HCT116 (cell line): ENCODE measurements at regions not wholly inside any gene's neighbourhood (a gene's known extent, or its start where the extent isn't known, plus 50 kb on each side); places are given as distances from the start of the nearest gene placed in this dataset.

Experiments used
- ATAC-seq: fragments of 200-7000 bp; cut with Tn5 transposase; 2 replicates; pipeline ENCODE4 v1.9.1; 2020; ENCODE audit warnings: mild to moderate bottlenecking, moderate library complexity
- BruUV-seq: library from RNA; stranded (reverse); fragments of 400-500 nt; replicated peaks from 2 replicates; lab custom pipeline; 2021; lab: Mats Ljungman, UMichigan
- CTCF ChIA-PET: fragments of 300-600 bp; sonication (Branson Sonifier 250); formaldehyde crosslinking; loops from one replicate; lab custom pipeline; 2021; ENCODE audit warnings: antibody characterized with exemption; lab: Charles Lee
- POLR2A ChIA-PET: fragments of 300-600, 350-600 bp; sonication (Branson Sonifier 250); formaldehyde crosslinking; loops from one replicate; lab custom pipeline; 2021; ENCODE audit warnings: antibody characterized with exemption; lab: Charles Lee
- RAD21 ChIA-PET, 2 experiments: fragments of 300-600 bp; sonication (Branson Sonifier 250); formaldehyde crosslinking; loops; one replicate each; lab custom pipeline; 2023; ENCODE audit warnings: low total read pairs in 2 of 2; ENCODE audit not compliant: uncharacterized antibody in 2 of 2, unreplicated experiment in 2 of 2, low non-redundant PET in 1 of 2; lab: Charles Lee
- DNase-seq: peaks from one replicate; pipeline ENCODE4 v3.0.0-alpha.2; 2010; ENCODE audit warnings: low read depth, low spot score
- H2AFZ ChIP-seq: fragments of 200-600 bp; shearing (Covaris generic), sonication (generic); 2 replicates; pipeline ENCODE4 v1.6.1; 2017; ENCODE audit warnings: low read depth, mixed run types, mixed read lengths, antibody characterized with exemption, low read length; ENCODE audit not compliant: poor library complexity, severe bottlenecking
- H3K27ac ChIP-seq: 2 replicates; pipeline ENCODE4 v1.5.1; 2012; ENCODE audit warnings: low read depth, low read length
- H3K27me3 ChIP-seq: fragments of 200-600 bp; sonication (generic); 2 replicates; pipeline ENCODE4 v1.6.1; 2016; ENCODE audit warnings: mixed run types, low read length, mixed read lengths; ENCODE audit not compliant: insufficient read depth
- H3K36me3 ChIP-seq, 2 experiments: fragments of 200-500 bp in 1 of 2; fragments of 200-600 bp in 1 of 2; sonication (Bioruptor generic) in 1 of 2; sonication (generic) in 1 of 2; 2 replicates each; pipeline versions ENCODE4 v1.5.1 to v1.6.1; 2014 to 2016; ENCODE audit warnings: low read length in 2 of 2, inconsistent platforms in 1 of 2, mixed read lengths in 1 of 2, mixed run types in 1 of 2; ENCODE audit not compliant: insufficient read depth in 2 of 2, control insufficient read depth in 1 of 2
- H3K4me1 ChIP-seq, 2 experiments: fragments of 200-600 bp in 1 of 2; sonication (generic) in 1 of 2; 2 replicates each; pipeline versions ENCODE4 v1.5.1 to v1.6.1; 2012 to 2017; ENCODE audit warnings: low read length in 2 of 2, inconsistent platforms in 1 of 2, mild to moderate bottlenecking in 1 of 2, mixed read lengths in 1 of 2, mixed run types in 1 of 2, moderate library complexity in 1 of 2; ENCODE audit not compliant: insufficient read depth in 2 of 2, control insufficient read depth in 1 of 2
- H3K4me2 ChIP-seq: fragments of 200-600 bp; sonication (generic); 2 replicates; pipeline ENCODE4 v1.6.1; 2017; ENCODE audit warnings: mixed run types, low read length, mixed read lengths
- H3K4me3 ChIP-seq, 2 experiments: fragments of 200-600 bp in 1 of 2; sonication (generic) in 1 of 2; replicated peaks in 1 of 2; 2 replicates each; pipeline ENCODE4 v1.5.1; 2011 to 2016; ENCODE audit warnings: low read length in 2 of 2, control low read depth in 1 of 2, low read depth in 1 of 2, mild to moderate bottlenecking in 1 of 2, mixed read lengths in 1 of 2, mixed run types in 1 of 2
- H3K79me2 ChIP-seq: fragments of 200-600 bp; sonication (generic); 2 replicates; pipeline ENCODE4 v1.6.1; 2017; ENCODE audit warnings: mild to moderate bottlenecking, mixed run types, low read length, moderate library complexity, mixed read lengths; ENCODE audit not compliant: insufficient read depth
- H3K9ac ChIP-seq: fragments of 200-600 bp; sonication (generic); 2 replicates; pipeline ENCODE4 v1.6.1; 2016; ENCODE audit warnings: low read length, mixed read lengths
- H3K9me2 ChIP-seq: fragments of 200-600 bp; sonication (generic), shearing (Covaris generic); 2 replicates; pipeline ENCODE4 v1.6.1; 2017; ENCODE audit warnings: mixed run types, mild to moderate bottlenecking, moderate library complexity; ENCODE audit not compliant: insufficient read depth
- H3K9me3 ChIP-seq, 2 experiments: fragments of 200-500 bp in 1 of 2; fragments of 200-600 bp in 1 of 2; sonication (Bioruptor generic) in 1 of 2; sonication (generic) in 1 of 2; 2 replicates each; pipeline ENCODE4 v1.6.1; 2014 to 2017; ENCODE audit warnings: low read length in 2 of 2, mixed read lengths in 2 of 2, inconsistent platforms in 1 of 2, low read depth in 1 of 2, mild to moderate bottlenecking in 1 of 2, mixed run types in 1 of 2, moderate library complexity in 1 of 2; ENCODE audit not compliant: control insufficient read depth in 1 of 2, insufficient read depth in 1 of 2
- H4K20me1 ChIP-seq: fragments of 200-600 bp; sonication (generic), shearing (Covaris generic); 2 replicates; pipeline ENCODE4 v1.6.1; 2017; ENCODE audit warnings: mixed run types, mild to moderate bottlenecking, moderate library complexity; ENCODE audit not compliant: insufficient read depth
- ATF3 ChIP-seq: IDR thresholded peaks from 2 replicates; pipeline ENCODE4 v1.6.1; 2012
- CBX3 ChIP-seq: IDR thresholded peaks from 2 replicates; pipeline ENCODE4 v1.6.1; 2012; ENCODE audit warnings: low read depth
- CEBPB ChIP-seq: IDR thresholded peaks from 2 replicates; pipeline ENCODE4 v1.6.1; 2012; ENCODE audit warnings: low read depth
- EZH2 ChIP-seq: fragments of 200-600 bp; sonication (generic); IDR thresholded peaks from 2 replicates; pipeline ENCODE4 v1.6.1; 2017; ENCODE audit warnings: antibody characterized with exemption, mixed run types
- EZH2phosphoT487 ChIP-seq: fragments of 200-600 bp; IDR thresholded peaks from 2 replicates; pipeline ENCODE4 v1.6.1; 2018; ENCODE audit warnings: antibody characterized with exemption, borderline replicate concordance
- FOSL1 ChIP-seq: IDR thresholded peaks from 2 replicates; pipeline ENCODE4 v1.6.1; 2012; ENCODE audit warnings: low read depth
- JUND ChIP-seq: IDR thresholded peaks from 2 replicates; pipeline ENCODE4 v1.6.1; 2012
- MAX ChIP-seq: IDR thresholded peaks from 2 replicates; pipeline ENCODE4 v1.6.1; 2012
- POLR2A ChIP-seq: IDR thresholded peaks from 2 replicates; pipeline ENCODE4 v1.7.0; 2011; ENCODE audit warnings: borderline replicate concordance; ENCODE audit not compliant: insufficient read depth, insufficient read length; ENCODE audit errors: extremely low read depth
- RAD21 ChIP-seq: IDR thresholded peaks from 2 replicates; pipeline ENCODE4 v1.6.1; 2012; ENCODE audit warnings: low read depth, mild to moderate bottlenecking
- SIN3A ChIP-seq: IDR thresholded peaks from 2 replicates; pipeline ENCODE4 v1.6.1; 2012; ENCODE audit warnings: low read depth
- SP1 ChIP-seq: IDR thresholded peaks from 2 replicates; pipeline ENCODE4 v1.6.1; 2012; ENCODE audit warnings: low read depth
- SRF ChIP-seq: IDR thresholded peaks from 2 replicates; pipeline ENCODE4 v1.6.1; 2012; ENCODE audit warnings: low read depth
- TCF7L2 ChIP-seq: IDR thresholded peaks from 2 replicates; pipeline ENCODE4 v1.7.0; 2011; ENCODE audit warnings: borderline replicate concordance, inconsistent platforms; ENCODE audit not compliant: insufficient read depth, insufficient read length; ENCODE audit errors: extremely low read depth
- YY1 ChIP-seq: IDR thresholded peaks from 2 replicates; pipeline ENCODE4 v1.6.1; 2011; ENCODE audit warnings: low read length, low read depth, moderate library complexity, mild to moderate bottlenecking; ENCODE audit not compliant: insufficient replicate concordance; ENCODE audit errors: extremely low read depth
- ZBTB33 ChIP-seq: IDR thresholded peaks from 2 replicates; pipeline ENCODE4 v1.6.1; 2011; ENCODE audit warnings: mild to moderate bottlenecking, low read length, moderate library complexity; ENCODE audit not compliant: insufficient replicate concordance; ENCODE audit errors: extremely low read depth
- ZFX ChIP-seq: fragments of 450-650 bp; IDR thresholded peaks from 2 replicates; pipeline ENCODE4 v1.6.1; 2017
- ZNF274 ChIP-seq: fragments of 200-500 bp; sonication (Bioruptor generic); IDR thresholded peaks from 2 replicates; pipeline ENCODE4 v1.6.1; 2014; ENCODE audit warnings: mild to moderate bottlenecking, low read depth, low read length, inconsistent platforms
- intact Hi-C: fragments of 100-400 bp; cut with micrococcal nuclease; formaldehyde crosslinking; loops from 2 replicates; pipeline ENCODE4 v1.10.0; 2022
- TF ChIP-seq, protein P1 (sequence below), 3 experiments: fragments of 200-600 bp in 1 of 3; sonication (generic) in 1 of 3; IDR thresholded peaks in 2 of 3; conservative IDR thresholded peaks in 1 of 3; 2 replicates each; pipeline ENCODE4 v1.5.1; 2012 to 2017; ENCODE audit warnings: low read depth in 2 of 3, low read length in 2 of 3, antibody characterized with exemption in 1 of 3, borderline replicate concordance in 1 of 3, control low read depth in 1 of 3, mild to moderate bottlenecking in 1 of 3, mixed read lengths in 1 of 3, mixed run types in 1 of 3, moderate library complexity in 1 of 3; ENCODE audit not compliant: insufficient read depth in 1 of 3

DNA sequence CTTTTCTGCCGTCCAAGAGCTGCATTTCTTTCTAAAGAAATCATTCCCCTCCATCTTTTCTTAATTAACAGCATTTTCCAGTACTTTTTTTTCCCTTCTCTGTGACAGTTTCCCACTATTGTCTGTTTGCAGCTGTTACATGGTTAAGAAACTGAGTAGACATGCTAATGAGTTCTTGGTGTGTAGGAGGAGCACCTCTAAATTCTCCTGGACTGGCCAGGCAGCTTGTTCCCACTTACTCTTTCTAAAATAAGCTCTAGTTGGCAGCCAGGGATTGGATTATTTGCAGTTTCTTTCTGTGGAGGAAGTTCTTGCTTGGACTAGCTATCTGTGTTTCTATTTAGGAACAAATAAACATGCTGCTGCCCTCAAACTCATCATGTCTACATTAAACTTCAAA is 235.1 kb upstream of the GAP43 start (continued):
- TF ChIP-seq ZBTB33 (no peak), RAD21 (no peak), ZFX (no peak), EZH2 (no peak), POLR2A (no peak), CBX3 (no peak), SIN3A (no peak), ZNF274 (no peak), YY1 (no peak)

DNA sequence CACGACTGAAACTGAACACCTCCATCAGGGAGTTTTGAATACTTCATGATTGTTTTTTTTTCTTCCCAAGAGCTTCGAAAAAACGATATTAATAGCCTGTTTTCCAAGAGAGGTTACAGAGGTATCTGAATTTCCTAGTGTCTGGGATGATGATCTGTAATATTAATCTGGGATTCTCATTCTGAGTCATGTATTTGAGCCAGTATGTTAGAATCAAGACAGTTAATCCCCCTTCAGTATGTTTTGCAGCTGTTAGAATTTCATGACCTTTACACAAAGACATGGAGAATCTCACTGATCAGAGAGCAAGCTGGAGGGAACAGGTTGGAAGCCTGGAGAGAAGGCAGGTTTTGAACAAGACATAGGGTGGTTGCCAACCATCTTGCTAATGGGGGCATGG is 234.5 kb upstream of the GAP43 start:
- Histone ChIP-seq H3K36me3 (no peaks in the 10 kb centered on the region), H3K9me2 (no peaks in the 10 kb centered on the region), H3K4me3 (no peak overlapping the region), H3K9ac (no peak overlapping the region), H3K9me3 (no peaks in the 10 kb centered on the region), H2AFZ (no peak overlapping the region), H3K4me1 (no peaks in the 10 kb centered on the region), H3K27me3 (no peaks in the 10 kb centered on the region), H3K27ac (no peak overlapping the region), H3K4me2 (no peak overlapping the region), H3K79me2 (no peaks in the 10 kb centered on the region), H4K20me1 (no peaks in the 10 kb centered on the region)
- no TSS peak for BruUV-seq
- ChIA-PET CTCF (no interaction called here), POLR2A (no interaction called here), RAD21 (interaction anchor here in 1 of 2 experiments (0.6 kb wide), 1 partner anchor 575 kb away, joined by 8 read pairs; no protein-coding TSS in a partner anchor)
- no peak for ATAC-seq
- no peak for DNase-seq
- intact Hi-C loops, result no loop called here
- TF ChIP-seq ZNF274 (no peak), ZBTB33 (no peak), FOSL1 (no peak), CEBPB (no peak), JUND (no peak), POLR2A (no peak), SRF (no peak), YY1 (no peak), MAX (no peak), RAD21 (no peak), ATF3 (no peak), SP1 (no peak), EZH2phosphoT487 (no peak), TCF7L2 (no peak), CBX3 (no peak), ZFX (no peak), SIN3A (no peak)
- TF ChIP-seq, protein P1, sequence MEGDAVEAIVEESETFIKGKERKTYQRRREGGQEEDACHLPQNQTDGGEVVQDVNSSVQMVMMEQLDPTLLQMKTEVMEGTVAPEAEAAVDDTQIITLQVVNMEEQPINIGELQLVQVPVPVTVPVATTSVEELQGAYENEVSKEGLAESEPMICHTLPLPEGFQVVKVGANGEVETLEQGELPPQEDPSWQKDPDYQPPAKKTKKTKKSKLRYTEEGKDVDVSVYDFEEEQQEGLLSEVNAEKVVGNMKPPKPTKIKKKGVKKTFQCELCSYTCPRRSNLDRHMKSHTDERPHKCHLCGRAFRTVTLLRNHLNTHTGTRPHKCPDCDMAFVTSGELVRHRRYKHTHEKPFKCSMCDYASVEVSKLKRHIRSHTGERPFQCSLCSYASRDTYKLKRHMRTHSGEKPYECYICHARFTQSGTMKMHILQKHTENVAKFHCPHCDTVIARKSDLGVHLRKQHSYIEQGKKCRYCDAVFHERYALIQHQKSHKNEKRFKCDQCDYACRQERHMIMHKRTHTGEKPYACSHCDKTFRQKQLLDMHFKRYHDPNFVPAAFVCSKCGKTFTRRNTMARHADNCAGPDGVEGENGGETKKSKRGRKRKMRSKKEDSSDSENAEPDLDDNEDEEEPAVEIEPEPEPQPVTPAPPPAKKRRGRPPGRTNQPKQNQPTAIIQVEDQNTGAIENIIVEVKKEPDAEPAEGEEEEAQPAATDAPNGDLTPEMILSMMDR (IDR thresholded peaks at IDR 0.05 in 2 of 3, conservative IDR thresholded peaks at IDR 0.05 in 1 of 3; ENCODE audit: borderline replicate concordance in 1 of 3, insufficient read depth in 1 of 3, low read depth in 2 of 3, low read length in 2 of 3), result no peak
